GM18868 (cell line): ENCODE measurements at regions not wholly inside any gene's neighbourhood (a gene's known extent, or its start where the extent isn't known, plus 50 kb on each side); places are given as distances from the start of the nearest gene placed in this dataset.

Source experiments
- ATAC-seq: cut with Tn5 transposase; IDR thresholded peaks from one replicate; pipeline ENCODE4 v1.9.1; 2021; ENCODE audit warnings: mild to moderate bottlenecking, moderate library complexity; ENCODE audit not compliant: unreplicated experiment

GRCh38 chr3:103926936-103927335 is 1439.8 kb upstream of the ALCAM start:
- no peak for ATAC-seq

DNA sequence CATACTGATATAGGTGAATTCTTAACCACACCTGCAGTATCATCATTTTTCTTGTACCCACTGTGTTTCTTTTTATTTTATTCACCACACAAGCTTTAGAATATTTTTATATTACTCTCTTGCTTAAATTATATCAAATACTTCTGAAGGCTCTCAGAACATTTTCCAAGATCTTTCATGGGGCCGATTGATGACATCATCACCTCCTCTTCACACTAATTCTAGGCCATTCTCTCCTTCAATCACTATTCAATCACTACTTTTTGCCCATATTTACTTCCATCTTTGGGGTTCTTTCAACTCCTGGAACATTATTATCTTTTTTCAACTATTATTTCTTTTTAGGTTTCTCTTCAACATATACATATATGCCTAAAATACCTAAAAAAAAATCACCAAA is 1438.8 kb upstream of the ALCAM start:
- no peak for ATAC-seq

DNA sequence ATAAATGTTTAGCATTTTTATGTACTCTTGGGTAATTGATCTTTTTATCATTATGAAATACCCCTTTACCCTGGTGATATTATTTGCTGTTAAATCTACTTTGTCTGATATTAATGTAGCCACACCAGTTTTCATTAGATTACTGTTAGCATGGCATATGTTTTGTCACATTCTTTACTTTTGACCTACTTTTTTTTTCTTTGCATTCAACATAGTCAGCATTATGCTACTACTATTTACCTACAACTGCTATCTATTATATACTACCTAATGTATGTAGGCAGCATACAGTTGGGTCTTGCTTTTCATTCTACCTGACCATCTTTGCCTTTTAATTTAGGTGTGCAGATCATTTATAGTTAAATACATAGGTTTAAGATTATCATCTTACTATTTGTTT is 1429.6 kb upstream of the ALCAM start:
- ATAC-seq = no peak

DNA sequence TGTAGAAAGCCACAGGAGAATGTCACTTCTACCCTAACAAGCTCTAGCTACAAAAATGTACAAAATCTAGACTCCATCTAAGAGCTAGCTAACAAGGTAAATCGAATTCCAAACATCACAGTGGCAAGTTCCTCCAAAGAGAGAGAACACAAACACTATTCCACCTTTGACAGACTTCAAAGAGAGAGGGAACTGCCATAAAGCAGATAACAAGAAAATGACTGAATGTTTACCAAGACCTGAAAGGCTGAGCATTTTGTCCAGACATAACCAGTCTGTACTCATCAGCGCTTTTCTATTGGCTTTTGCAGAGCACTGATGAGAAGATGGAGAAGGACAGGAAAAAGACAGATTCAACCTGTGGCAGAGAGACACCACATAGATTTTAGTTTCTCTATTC is 1419.6 kb upstream of the ALCAM start:
- no peak for ATAC-seq

DNA sequence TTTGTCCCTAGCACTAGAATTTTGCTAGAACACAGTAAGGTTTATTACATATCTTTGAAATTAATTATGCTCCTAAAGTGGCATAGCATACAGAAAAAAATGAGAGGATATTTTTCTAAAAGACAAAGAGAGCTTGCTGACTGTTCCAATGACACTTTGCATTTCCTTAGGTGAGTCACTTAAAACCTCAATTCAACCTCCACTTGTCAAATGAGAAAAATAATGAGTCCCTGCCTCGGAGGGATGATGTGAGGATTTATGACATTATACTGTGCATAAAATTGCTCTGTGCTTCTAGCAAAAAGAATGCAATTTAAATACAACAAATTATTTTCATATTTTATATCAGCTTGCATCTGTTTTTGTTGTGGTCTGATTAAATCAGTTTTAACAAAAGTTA is 1417.0 kb upstream of the ALCAM start:
- ATAC-seq = no peak

GRCh38 chr3:103950676-103951075 is 1416.0 kb upstream of the ALCAM start:
- ATAC-seq = no peak

GRCh38 chr3:103953796-103954195 is 1412.9 kb upstream of the ALCAM start:
- no peak for ATAC-seq

DNA sequence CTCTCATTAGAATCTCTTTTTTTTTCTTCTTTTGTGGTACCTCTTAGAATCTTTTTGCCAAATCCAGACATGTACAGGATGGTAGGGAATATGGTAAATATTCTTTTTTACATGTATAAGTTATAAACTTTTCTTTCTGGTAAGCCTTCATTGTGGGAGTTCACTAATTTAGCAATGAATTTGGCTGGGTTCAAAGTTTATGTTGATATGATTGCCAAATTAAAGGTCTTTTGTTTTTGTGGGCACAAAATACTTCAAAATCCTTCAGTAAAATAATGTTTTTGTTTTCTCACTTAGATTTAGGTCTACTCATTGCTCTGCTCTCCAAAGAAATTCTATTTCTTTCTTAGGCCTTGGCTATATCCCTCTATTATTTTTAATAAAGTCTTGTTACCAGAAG is 1405.9 kb upstream of the ALCAM start:
- ATAC-seq = no peak

DNA sequence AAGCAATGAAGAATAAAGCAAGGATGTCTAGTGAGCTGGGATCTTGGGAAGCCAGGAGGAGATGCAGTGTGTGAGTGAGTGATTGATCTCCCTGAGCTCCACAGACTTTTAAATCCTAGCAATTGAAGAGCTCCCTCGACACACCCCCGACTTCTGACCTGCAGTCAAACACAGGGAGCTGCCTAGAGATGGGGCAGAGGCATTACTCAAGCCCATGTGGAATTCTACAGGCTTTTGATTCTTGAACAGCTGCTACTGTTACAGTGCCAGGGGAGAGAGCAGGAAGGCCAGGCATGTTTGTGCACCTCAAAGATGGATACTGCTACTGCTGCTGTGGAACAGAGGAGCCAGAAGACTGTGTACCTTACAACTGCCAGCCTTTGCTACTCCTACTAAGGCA is 1403.1 kb upstream of the ALCAM start:
- ATAC-seq = no peak

DNA sequence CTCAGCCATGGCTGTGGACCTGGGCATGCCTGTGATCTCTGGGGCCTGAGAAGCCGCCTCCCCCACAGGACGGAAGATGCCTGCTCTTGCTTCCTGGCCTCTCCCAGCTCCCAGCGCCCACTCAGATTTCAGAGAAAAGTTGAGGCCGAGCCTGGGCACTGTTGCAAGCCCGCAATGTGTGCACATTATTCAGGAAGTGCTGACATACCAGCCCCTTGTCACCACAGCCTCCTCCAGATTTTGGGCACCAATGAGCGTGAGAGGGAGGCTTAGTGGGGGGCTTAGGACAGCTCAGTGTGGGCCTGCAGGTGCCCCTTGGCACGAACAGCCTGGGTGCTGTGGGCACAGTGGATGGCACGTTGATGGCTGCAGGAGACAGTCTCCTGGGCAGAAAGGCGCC is 1400.9 kb upstream of the ALCAM start:
- no peak for ATAC-seq

DNA sequence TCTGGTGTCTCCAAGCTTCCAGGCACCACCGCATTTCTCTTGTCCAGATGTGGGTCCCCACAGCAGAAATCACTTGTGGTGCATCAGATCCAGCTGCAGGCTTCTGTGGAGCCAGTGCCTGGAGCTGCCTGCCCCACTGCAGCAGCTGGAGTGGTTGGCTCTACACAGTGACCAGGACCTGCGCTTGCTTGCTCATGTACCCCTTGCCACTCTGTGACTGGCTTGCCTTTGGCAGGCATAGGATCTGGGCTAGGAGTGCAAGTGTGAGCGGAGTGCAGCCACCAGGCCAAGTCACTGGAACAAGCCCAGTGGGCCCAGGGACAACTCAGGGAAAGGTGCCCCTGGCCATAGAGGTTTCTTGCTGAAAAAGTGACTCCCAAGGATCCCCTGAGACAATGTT is 1400.0 kb upstream of the ALCAM start:
- ATAC-seq = no peak

- no peak for ATAC-seq
Measured at GRCh38 chr3:103968131-103968530, 1398.6 kb upstream of the ALCAM start.

DNA sequence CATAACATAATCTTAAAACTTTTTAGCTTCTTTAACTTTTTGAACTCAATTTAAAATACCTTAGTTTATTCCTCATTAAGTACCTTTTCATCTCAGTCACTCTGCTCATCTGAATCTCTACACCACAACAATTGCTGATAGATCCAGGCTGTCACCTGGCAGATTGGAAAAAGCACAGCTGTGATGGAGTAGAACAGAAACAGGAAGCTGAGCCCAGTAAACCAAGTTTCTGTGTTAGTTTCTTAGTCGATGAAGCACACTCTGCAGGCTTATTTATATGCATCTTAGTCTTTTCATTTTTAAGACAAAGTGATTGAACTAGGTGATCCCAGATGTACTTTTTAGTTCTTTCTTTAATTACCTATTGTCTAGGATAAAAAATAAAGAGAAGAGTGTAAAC is 1398.0 kb upstream of the ALCAM start:
- no peak for ATAC-seq

DNA sequence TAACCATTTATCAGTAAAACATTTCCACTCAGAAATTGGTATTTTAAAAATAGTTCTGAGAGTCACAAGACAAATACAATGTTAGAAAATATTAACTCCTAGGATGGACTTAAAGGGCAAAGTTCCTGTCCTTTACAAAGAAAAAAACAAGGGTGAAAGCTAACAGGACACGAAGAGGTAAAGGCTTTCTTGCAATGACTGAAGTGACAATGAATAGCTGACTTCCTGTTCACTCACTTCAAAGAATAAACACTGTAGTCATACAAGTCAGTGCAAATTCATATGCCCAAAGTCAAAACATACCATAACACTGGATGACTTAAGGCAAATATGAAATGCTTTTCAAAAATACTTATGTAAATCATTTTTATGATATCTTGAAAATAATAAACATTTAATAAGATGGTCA is 1389.8 kb upstream of the ALCAM start:
- no peak for ATAC-seq

DNA sequence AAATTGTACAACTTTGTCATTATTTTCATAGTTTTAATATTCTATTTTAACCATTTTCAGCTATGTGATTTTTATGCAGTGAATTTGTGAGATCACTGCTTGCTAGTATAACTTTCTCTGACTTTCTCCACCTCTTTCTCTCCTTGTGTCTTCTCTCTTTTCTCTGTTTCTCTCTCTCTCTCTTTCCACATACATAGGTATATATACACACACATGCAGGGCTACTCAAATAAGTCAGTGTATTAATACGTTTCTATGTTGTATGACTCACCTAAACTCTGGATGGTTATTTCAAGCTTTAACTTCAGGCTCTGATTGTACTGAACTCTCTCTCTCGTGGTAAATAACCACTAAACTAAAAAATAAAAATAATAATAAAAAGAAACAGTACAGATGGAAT is 1389.3 kb upstream of the ALCAM start:
- ATAC-seq = no peak

DNA sequence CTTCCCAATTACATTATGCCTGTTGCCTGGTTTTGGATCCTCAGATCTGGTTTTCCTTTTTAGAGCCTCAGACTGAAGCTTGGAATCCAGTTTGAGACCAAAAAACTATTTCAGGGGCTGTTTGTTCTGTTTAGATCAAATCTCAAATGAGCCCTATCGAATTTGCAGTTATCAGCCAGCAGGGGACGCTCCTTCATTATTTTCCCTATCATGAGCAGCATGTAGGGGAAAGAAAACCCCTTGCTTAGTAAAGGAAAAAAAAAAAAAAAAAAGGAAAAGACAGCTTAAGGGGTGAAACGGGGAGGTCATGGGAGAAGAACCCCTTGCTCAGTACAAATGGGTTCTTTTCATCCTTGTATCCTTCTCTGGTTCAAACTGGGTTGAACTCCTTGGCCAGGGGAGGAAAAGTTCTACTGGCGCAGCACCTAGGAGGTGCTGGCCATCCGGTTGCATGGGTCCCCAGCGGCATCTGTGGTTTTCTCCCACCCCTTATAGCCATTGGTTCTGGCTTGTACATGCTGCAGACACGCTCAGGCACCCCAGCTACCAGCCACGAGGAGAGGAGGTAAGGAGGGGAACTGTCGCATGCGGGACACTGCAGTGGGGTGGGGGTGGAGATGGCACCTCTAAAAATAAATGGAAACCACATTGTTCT is 1375.1 kb upstream of the ALCAM start:
- no peak for ATAC-seq

- no peak for ATAC-seq
Measured at GRCh38 chr3:103992469-103992868, 1374.2 kb upstream of the ALCAM start.

GRCh38 chr3:104004956-104005355 is 1361.8 kb upstream of the ALCAM start:
- ATAC-seq = no peak

DNA sequence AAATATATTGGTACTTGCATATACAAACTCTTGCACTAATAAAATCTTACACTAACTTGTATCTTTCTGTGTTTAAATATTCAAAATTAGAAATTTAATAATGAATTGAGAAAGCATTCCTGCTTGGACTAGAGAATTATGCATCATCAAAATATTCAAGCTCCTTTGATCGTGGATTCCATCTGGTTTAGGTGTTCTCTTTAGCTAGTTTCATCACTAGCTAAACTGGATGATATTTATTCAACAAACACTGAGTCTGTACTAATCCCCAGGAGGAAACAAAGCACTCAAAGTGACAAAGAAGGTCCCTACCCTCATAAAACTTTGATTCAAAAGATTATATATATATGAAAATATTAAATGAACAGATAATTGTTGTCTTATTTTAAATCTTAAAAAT is 1360.9 kb upstream of the ALCAM start:
- no peak for ATAC-seq

DNA sequence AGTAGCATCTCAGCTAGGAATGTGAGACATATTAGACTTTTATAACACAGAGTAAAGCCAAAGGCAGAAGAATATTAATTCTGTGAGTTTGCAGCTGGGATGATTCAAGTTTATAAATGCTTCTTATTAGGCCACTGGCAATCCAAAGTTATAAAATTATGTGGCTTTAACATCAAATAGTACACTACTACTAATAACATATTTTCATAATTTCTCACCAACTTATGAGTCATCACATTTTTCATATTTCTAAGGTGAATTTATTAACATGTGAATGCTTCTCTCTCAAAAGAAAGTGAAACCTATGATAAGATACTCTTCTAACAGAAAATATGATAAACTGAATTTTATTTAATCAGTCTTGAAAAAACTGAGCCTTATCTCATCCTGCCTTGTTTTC is 1348.2 kb upstream of the ALCAM start:
- ATAC-seq = no peak

- no peak for ATAC-seq
Measured at GRCh38 chr3:104031598-104031997, 1335.1 kb upstream of the ALCAM start.

DNA sequence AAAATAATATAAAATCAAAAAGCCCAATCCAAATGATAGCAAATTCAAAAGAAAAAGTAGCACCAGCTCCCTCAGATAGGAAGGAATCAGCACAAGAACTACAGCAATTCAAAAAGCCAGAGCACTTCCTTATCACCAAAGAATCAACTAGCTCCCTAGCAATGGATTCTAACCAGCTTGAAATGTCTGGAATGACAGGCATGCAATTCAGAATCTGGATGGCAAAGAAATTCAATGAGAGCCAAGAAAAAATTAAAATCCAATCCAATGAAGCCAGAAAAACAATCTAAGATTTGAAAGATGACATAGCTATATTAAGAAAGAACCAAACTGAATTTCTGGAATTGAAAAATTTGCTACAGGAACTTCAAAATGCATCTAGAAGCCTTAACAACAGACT is 1334.4 kb upstream of the ALCAM start:
- no peak for ATAC-seq

DNA sequence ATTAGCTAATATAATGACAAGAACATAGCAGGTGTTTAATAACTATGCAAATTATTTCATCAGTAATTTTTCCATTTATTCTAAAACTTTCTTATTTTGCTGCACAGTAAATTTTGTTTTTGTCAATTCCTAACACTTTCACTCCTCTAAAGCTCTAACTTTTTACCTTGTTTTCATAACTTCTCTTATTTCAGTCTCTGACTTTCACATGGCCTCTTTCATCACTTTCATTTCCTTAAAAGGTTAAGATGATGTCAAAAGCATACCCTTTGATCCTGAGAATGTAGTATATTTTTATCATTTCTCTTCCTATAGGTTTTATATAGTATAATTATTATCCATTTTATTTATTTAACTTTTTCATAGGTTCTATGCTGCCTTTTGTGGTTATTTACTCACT is 1325.8 kb upstream of the ALCAM start:
- ATAC-seq = no peak
